ENCODE measurements at regions not wholly inside any gene's neighbourhood (a gene's known extent, or its start where the extent isn't known, plus 50 kb on each side); places are given as distances from the start of the nearest gene placed in this dataset.

DNA sequence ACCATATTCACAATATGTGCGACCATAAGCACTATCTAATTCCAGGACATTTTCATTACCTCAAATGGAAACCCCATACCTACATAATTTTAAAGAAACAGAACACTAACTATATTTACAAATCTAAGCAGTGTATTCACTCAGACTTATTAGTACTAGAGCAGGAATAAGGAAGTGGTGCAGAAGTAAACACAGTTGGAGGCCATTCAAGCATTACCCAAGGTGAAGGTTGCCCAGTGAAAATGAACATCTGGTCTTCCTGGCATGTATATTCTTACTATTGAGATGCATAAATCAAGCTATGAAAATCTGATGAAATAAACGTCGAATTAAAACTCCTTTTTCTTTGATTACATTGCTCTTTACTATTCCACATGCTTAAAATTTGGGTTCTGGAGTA is 78.9 kb upstream of the TTC14 start:
- no peaks in the 10 kb centered on the region for H3K4me1 Mint-ChIP-seq
- no peaks in the 10 kb centered on the region for H3K79me2 ChIP-seq (ENCODE audit: control insufficient read depth, insufficient read depth, low read length)
- no peaks in the 10 kb centered on the region for H4K20me1 ChIP-seq (ENCODE audit: control insufficient read depth, insufficient read depth, low read length, poor library complexity, severe bottlenecking)
- H3K9ac ChIP-seq (ENCODE audit: low read length) = no peak overlapping the region
- POLR2A ChIA-PET = no interaction called here
- H3K4me2 ChIP-seq (replicated peaks; ENCODE audit: low read depth, low read length, poor library complexity, severe bottlenecking) = no peak overlapping the region
- H3K4me3 Mint-ChIP-seq = no peak overlapping the region
- no peaks in the 10 kb centered on the region for H3K4me1 ChIP-seq (ENCODE audit: control insufficient read depth in 2 of 2, insufficient read depth in 2 of 2, low read length in 2 of 2)
- no peak overlapping the region for H3K27ac ChIP-seq (ENCODE audit: low read length in 2 of 2)
- no peaks in the 10 kb centered on the region for H3K36me3 ChIP-seq (replicated peaks in 1 of 2; ENCODE audit: control extremely low read depth in 1 of 2, control insufficient read depth in 1 of 2, extremely low read depth in 1 of 2, insufficient read depth in 2 of 2, low read length in 1 of 2)
- CTCF ChIA-PET = no interaction called here
- H2AFZ ChIP-seq (ENCODE audit: insufficient read depth, low read depth, low read length, poor library complexity, severe bottlenecking) = no peak overlapping the region
- DNase-seq = no peak
- no peak overlapping the region for H3K4me3 ChIP-seq (ENCODE audit: control extremely low read depth in 1 of 5, extremely low read depth in 1 of 5, insufficient read depth in 1 of 5, low read depth in 2 of 5, low read length in 4 of 5)
- H3K9me3 ChIP-seq (ENCODE audit: control extremely low read depth in 1 of 3, control insufficient read depth in 2 of 3, insufficient read depth in 1 of 3, low read length in 2 of 3) = peaks cover 1 to 4% (median 2%) of the 10 kb centered on the region in 3 donors
- no peak for TF ChIP-seq EZH2 (IDR thresholded peaks at IDR 0.05; ENCODE audit: borderline replicate concordance, insufficient read depth, low read depth, low read length, poor library complexity, severe bottlenecking)
- TF ChIP-seq, protein P1, sequence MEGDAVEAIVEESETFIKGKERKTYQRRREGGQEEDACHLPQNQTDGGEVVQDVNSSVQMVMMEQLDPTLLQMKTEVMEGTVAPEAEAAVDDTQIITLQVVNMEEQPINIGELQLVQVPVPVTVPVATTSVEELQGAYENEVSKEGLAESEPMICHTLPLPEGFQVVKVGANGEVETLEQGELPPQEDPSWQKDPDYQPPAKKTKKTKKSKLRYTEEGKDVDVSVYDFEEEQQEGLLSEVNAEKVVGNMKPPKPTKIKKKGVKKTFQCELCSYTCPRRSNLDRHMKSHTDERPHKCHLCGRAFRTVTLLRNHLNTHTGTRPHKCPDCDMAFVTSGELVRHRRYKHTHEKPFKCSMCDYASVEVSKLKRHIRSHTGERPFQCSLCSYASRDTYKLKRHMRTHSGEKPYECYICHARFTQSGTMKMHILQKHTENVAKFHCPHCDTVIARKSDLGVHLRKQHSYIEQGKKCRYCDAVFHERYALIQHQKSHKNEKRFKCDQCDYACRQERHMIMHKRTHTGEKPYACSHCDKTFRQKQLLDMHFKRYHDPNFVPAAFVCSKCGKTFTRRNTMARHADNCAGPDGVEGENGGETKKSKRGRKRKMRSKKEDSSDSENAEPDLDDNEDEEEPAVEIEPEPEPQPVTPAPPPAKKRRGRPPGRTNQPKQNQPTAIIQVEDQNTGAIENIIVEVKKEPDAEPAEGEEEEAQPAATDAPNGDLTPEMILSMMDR (IDR thresholded peaks at IDR 0.05) = no peak
- ATAC-seq (ENCODE audit: low read depth) = no peak
- H3K27me3 ChIP-seq (replicated peaks in 1 of 4; ENCODE audit: control extremely low read depth in 1 of 4, control insufficient read depth in 3 of 4, insufficient read depth in 4 of 4, low read length in 3 of 4) = no peaks in the 10 kb centered on the region
- intact Hi-C loops (cut with micrococcal nuclease) = no loop called here
- H3K27ac Mint-ChIP-seq = no peak overlapping the region
- H3K27me3 Mint-ChIP-seq = no peaks in the 10 kb centered on the region
- no CpG with 5 or more reads among the region's 3 CpGs for WGBS (ENCODE audit: insufficient coverage)
- peaks cover 9% of the 10 kb centered on the region for H3K9me3 Mint-ChIP-seq (ENCODE audit: insufficient read depth)

DNA sequence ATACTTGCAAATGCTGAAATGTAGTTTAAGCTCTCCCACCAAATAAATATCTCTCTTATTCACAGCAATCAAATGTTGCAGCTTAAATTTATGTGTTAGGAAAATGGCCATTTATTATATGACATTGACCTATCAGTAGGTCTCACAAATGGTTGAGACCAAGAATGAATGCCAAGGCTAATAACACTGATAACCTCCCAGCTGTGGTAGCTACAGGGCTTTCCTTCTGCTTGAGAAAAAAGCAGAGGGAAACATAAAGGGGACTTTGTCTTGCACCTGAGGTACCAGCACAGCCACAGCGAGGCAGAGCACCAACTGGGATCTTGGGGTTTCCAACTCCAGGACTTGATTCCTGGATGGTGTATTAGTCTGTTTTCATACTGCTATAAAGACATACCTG is 73.1 kb upstream of the TTC14 start:
- WGBS (ENCODE audit: insufficient coverage) = 86% methylated on average over 1 of the region's 1 CpG

More for the DNA sequence above, 73.1 kb upstream of the TTC14 start:
- DNase-seq = no peak
- Histone ChIP-seq H3K36me3 (replicated peaks in 1 of 2; ENCODE audit: control extremely low read depth in 1 of 2, control insufficient read depth in 1 of 2, extremely low read depth in 1 of 2, insufficient read depth in 2 of 2, low read length in 1 of 2) (no peaks in the 10 kb centered on the region), H3K9me3 (ENCODE audit: control extremely low read depth in 1 of 3, control insufficient read depth in 2 of 3, insufficient read depth in 1 of 3, low read length in 2 of 3) (peaks cover 0 to 13% (median 0%) of the 10 kb centered on the region in 3 donors), H3K4me3 (ENCODE audit: control extremely low read depth in 1 of 5, extremely low read depth in 1 of 5, insufficient read depth in 1 of 5, low read depth in 2 of 5, low read length in 4 of 5) (no peak overlapping the region), H3K4me2 (replicated peaks; ENCODE audit: low read depth, low read length, poor library complexity, severe bottlenecking) (no peak overlapping the region), H3K27ac (ENCODE audit: low read length in 2 of 2) (no peak overlapping the region), H3K79me2 (ENCODE audit: control insufficient read depth, insufficient read depth, low read length) (no peaks in the 10 kb centered on the region), H3K4me1 (ENCODE audit: control insufficient read depth in 2 of 2, insufficient read depth in 2 of 2, low read length in 2 of 2) (no peaks in the 10 kb centered on the region), H3K9ac (ENCODE audit: low read length) (no peak overlapping the region), H4K20me1 (ENCODE audit: control insufficient read depth, insufficient read depth, low read length, poor library complexity, severe bottlenecking) (no peaks in the 10 kb centered on the region), H3K27me3 (replicated peaks in 1 of 4; ENCODE audit: control extremely low read depth in 1 of 4, control insufficient read depth in 3 of 4, insufficient read depth in 4 of 4, low read length in 3 of 4) (no peaks in the 10 kb centered on the region), H2AFZ (ENCODE audit: insufficient read depth, low read depth, low read length, poor library complexity, severe bottlenecking) (no peak overlapping the region)
- ChIA-PET POLR2A (no interaction called here), CTCF (no interaction called here)
- intact Hi-C loops (cut with micrococcal nuclease) = no loop called here
- ATAC-seq (ENCODE audit: low read depth) = no peak
- Mint-ChIP-seq H3K9me3 (ENCODE audit: insufficient read depth) (no peaks in the 10 kb centered on the region), H3K4me3 (no peak overlapping the region), H3K27me3 (no peaks in the 10 kb centered on the region), H3K4me1 (no peaks in the 10 kb centered on the region), H3K27ac (no peak overlapping the region)
- TF ChIP-seq, protein P1 (IDR thresholded peaks at IDR 0.05) = no peak
- TF ChIP-seq EZH2 (IDR thresholded peaks at IDR 0.05; ENCODE audit: borderline replicate concordance, insufficient read depth, low read depth, low read length, poor library complexity, severe bottlenecking) = no peak
